DND-41 (cell line): ENCODE measurements at regions not wholly inside any gene's neighbourhood (a gene's known extent, or its start where the extent isn't known, plus 50 kb on each side); places are given as distances from the start of the nearest gene placed in this dataset.

Source experiments
- ATAC-seq: fragments of 200-7000 bp; cut with Tn5 transposase; 3 replicates; pipeline ENCODE4 v1.9.1; 2021; ENCODE audit warnings: low read depth; ENCODE audit not compliant: insufficient read depth
- DNase-seq: peaks from one replicate; pipeline ENCODE4 v3.0.0-alpha.2; 2020
- H2AFZ ChIP-seq: 2 replicates; pipeline ENCODE4 v1.6.0; 2012; ENCODE audit warnings: low read depth, low read length
- H3K27ac ChIP-seq: 2 replicates; pipeline ENCODE4 v1.5.1; 2012; ENCODE audit warnings: low read length, inconsistent platforms
- H3K27me3 ChIP-seq: fragments of 200-600 bp; sonication (generic); 2 replicates; pipeline ENCODE4 v1.6.0; 2012; ENCODE audit warnings: low read length, mild to moderate bottlenecking, inconsistent platforms; ENCODE audit not compliant: insufficient read depth, poor library complexity
- H3K36me3 ChIP-seq: 2 replicates; pipeline ENCODE4 v1.5.1; 2012; ENCODE audit warnings: low read length, inconsistent platforms; ENCODE audit not compliant: insufficient read depth
- H3K4me1 ChIP-seq: 2 replicates; pipeline ENCODE4 v1.5.1; 2012; ENCODE audit warnings: mild to moderate bottlenecking, low read length; ENCODE audit not compliant: insufficient read depth
- H3K4me2 ChIP-seq: 2 replicates; pipeline ENCODE4 v1.6.0; 2012; ENCODE audit warnings: mild to moderate bottlenecking, moderate library complexity, low read length, inconsistent platforms; ENCODE audit not compliant: insufficient read depth
- H3K4me3 ChIP-seq, 2 experiments: fragments of 200-600 bp in 1 of 2; shearing (Covaris generic) in 1 of 2; 2 replicates each; pipeline ENCODE4 v1.5.1; 2012 to 2016; ENCODE audit warnings: inconsistent platforms in 2 of 2, low read length in 2 of 2, mild to moderate bottlenecking in 2 of 2, low read depth in 1 of 2, moderate library complexity in 1 of 2
- H3K79me2 ChIP-seq: 2 replicates; pipeline ENCODE4 v1.6.0; 2012; ENCODE audit warnings: low read length, inconsistent platforms; ENCODE audit not compliant: insufficient read depth
- H3K9ac ChIP-seq: 2 replicates; pipeline ENCODE4 v1.6.0; 2012; ENCODE audit warnings: low read depth, mild to moderate bottlenecking, inconsistent platforms, low read length, moderate library complexity
- H3K9me3 ChIP-seq: 2 replicates; pipeline ENCODE4 v1.5.1; 2012; ENCODE audit warnings: low read length, moderate library complexity, mild to moderate bottlenecking, inconsistent platforms; ENCODE audit not compliant: insufficient read depth, severe bottlenecking
- H4K20me1 ChIP-seq: 2 replicates; pipeline ENCODE4 v1.6.0; 2012; ENCODE audit warnings: low read length; ENCODE audit not compliant: insufficient read depth
- CTCF ChIP-seq: IDR thresholded peaks from 2 replicates; pipeline ENCODE4 v1.5.1; 2012; ENCODE audit warnings: borderline replicate concordance, low read length, moderate library complexity, mild to moderate bottlenecking; ENCODE audit not compliant: poor library complexity, severe bottlenecking; ENCODE audit errors: extremely low read depth
- EZH2 ChIP-seq: IDR thresholded peaks from 3 replicates; pipeline ENCODE4 v1.6.1; 2012; ENCODE audit warnings: borderline replicate concordance, low read depth, mild to moderate bottlenecking, moderate library complexity, low read length, inconsistent platforms; ENCODE audit not compliant: severe bottlenecking

GRCh38 chr16:86322806-86323205, 187.5 kb upstream of the FOXF1 start:
- DNase-seq, result no peak
- H3K4me3 ChIP-seq, result no peak overlapping the region
- H3K36me3 ChIP-seq, result no peaks in the 10 kb centered on the region
- peaks cover 2% of the 10 kb centered on the region for H3K27me3 ChIP-seq
- 0 out of 2 replicates have a peak, but pooled peaks cover 2% of the 10 kb centered on the region for H4K20me1 ChIP-seq
- no peak overlapping the region for H3K9ac ChIP-seq
- no peak overlapping the region for H3K4me2 ChIP-seq
- no peaks in the 10 kb centered on the region for H3K9me3 ChIP-seq
- H2AFZ ChIP-seq, result no peak overlapping the region
- ATAC-seq, result no peak
- no peak overlapping the region for H3K27ac ChIP-seq
- TF ChIP-seq CTCF (no peak), EZH2 (no peak)
- no peaks in the 10 kb centered on the region for H3K4me1 ChIP-seq
- H3K79me2 ChIP-seq, result no peaks in the 10 kb centered on the region

GRCh38 chr16:86324320-86324719, 186.0 kb upstream of the FOXF1 start:
- Histone ChIP-seq H3K4me2 (no peak overlapping the region), H4K20me1 (0 out of 2 replicates have a peak, but pooled peaks cover 2% of the 10 kb centered on the region), H3K9ac (no peak overlapping the region), H3K36me3 (no peaks in the 10 kb centered on the region), H3K4me1 (no peaks in the 10 kb centered on the region), H2AFZ (no peak overlapping the region), H3K9me3 (no peaks in the 10 kb centered on the region), H3K27ac (no peak overlapping the region), H3K27me3 (peaks cover 2% of the 10 kb centered on the region), H3K79me2 (no peaks in the 10 kb centered on the region), H3K4me3 (no peak overlapping the region)
- no peak for ATAC-seq
- TF ChIP-seq CTCF, result no peak
- TF ChIP-seq EZH2, result no peak
- DNase-seq, result no peak

- Histone ChIP-seq H3K4me2 (no peak overlapping the region), H2AFZ (no peak overlapping the region), H3K79me2 (no peaks in the 10 kb centered on the region), H3K27ac (no peak overlapping the region), H4K20me1 (0 out of 2 replicates have a peak, but pooled peaks cover 2% of the 10 kb centered on the region), H3K27me3 (peaks cover 6% of the 10 kb centered on the region), H3K36me3 (no peaks in the 10 kb centered on the region), H3K4me3 (no peak overlapping the region), H3K9ac (no peak overlapping the region), H3K9me3 (no peaks in the 10 kb centered on the region), H3K4me1 (no peaks in the 10 kb centered on the region)
- DNase-seq, result no peak
- no peak for TF ChIP-seq EZH2
- no peak for TF ChIP-seq CTCF
- no peak for ATAC-seq
Measured at GRCh38 chr16:86325360-86325759, 185.0 kb upstream of the FOXF1 start.

GRCh38 chr16:86325895-86326294, 184.4 kb upstream of the FOXF1 start:
- H3K36me3 ChIP-seq, result no peaks in the 10 kb centered on the region
- no peak overlapping the region for H2AFZ ChIP-seq
- TF ChIP-seq CTCF, result no peak
- no peak for TF ChIP-seq EZH2
- peaks cover 6% of the 10 kb centered on the region for H3K27me3 ChIP-seq
- H3K9ac ChIP-seq, result no peak overlapping the region
- no peak overlapping the region for H3K27ac ChIP-seq
- H4K20me1 ChIP-seq, result 0 out of 2 replicates have a peak, but pooled peaks cover 2% of the 10 kb centered on the region
- H3K4me2 ChIP-seq, result no peak overlapping the region
- ATAC-seq, result no peak
- no peak overlapping the region for H3K4me3 ChIP-seq
- no peaks in the 10 kb centered on the region for H3K79me2 ChIP-seq
- no peak for DNase-seq
- H3K4me1 ChIP-seq, result no peaks in the 10 kb centered on the region
- H3K9me3 ChIP-seq, result no peaks in the 10 kb centered on the region
